Skeletal muscle tissue (tissue), 3 donors: ENCODE measurements at regions not wholly inside any gene's neighbourhood (a gene's known extent, or its start where the extent isn't known, plus 50 kb on each side); places are given as distances from the start of the nearest gene placed in this dataset.
"Not testable (repeated sequence)": the region's sequence is repeated elsewhere in the genome, so short reads cannot be mapped to it uniquely, and the experiment has no call there.

ENCODE experiments used
- H3K27ac ChIP-seq: one replicate; pipeline ENCODE4 v1.7.0; 2013; ENCODE audit warnings: mild to moderate bottlenecking, low read depth, low read length, inconsistent platforms
- H3K27me3 ChIP-seq, 3 donors: one replicate each; pipeline ENCODE4 v1.7.0; 2013; ENCODE audit warnings: low read length in 3 of 3; ENCODE audit not compliant: control insufficient read depth in 3 of 3, insufficient read depth in 3 of 3
- H3K36me3 ChIP-seq, 3 donors: one replicate each; pipeline ENCODE4 v1.7.0; 2013; ENCODE audit warnings: low read length in 3 of 3; ENCODE audit not compliant: control insufficient read depth in 3 of 3, insufficient read depth in 3 of 3
- H3K4me1 ChIP-seq, 3 donors: one replicate each; pipeline ENCODE4 v1.7.0; 2013; ENCODE audit warnings: low read length in 3 of 3, mild to moderate bottlenecking in 3 of 3; ENCODE audit not compliant: control insufficient read depth in 3 of 3, insufficient read depth in 3 of 3
- H3K4me3 ChIP-seq, 3 donors: one replicate each; pipeline ENCODE4 v1.7.0; 2013; ENCODE audit warnings: low read length in 3 of 3
- H3K9ac ChIP-seq, 3 donors: one replicate each; pipeline ENCODE4 v1.7.0; 2013; ENCODE audit warnings: low read length in 3 of 3, mild to moderate bottlenecking in 3 of 3, moderate library complexity in 2 of 3, low read depth in 1 of 3
- H3K9me3 ChIP-seq, 3 donors: one replicate each; pipeline ENCODE4 v1.7.0; 2013; ENCODE audit warnings: low read length in 3 of 3; ENCODE audit not compliant: control insufficient read depth in 3 of 3
- donor health status: Osteomylitis.

DNA sequence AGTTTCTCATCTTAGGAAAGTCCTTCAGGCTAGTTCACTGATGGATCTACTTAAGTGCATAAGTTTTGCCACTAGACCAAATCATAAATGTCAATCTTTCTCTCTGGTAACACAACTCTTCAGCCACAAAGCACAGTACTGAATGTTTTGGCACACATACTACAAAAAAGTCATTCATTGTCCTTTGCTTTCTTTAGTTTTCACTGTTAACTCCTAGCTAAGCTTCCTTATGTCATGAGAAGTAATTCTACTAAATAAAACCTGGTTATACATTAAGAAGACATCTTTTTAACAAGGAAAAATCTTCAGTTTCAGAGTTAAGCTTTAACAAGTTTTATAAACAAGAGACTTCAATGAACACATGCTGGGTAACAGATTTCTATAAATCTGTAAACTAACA lies 379.2 kb upstream of the NFIA start:
- no peaks in the 10 kb centered on the region for H3K27me3 ChIP-seq
- H3K36me3 ChIP-seq = no peaks in the 10 kb centered on the region
- no peak overlapping the region for H3K4me3 ChIP-seq
- no peak overlapping the region for H3K27ac ChIP-seq
- no peaks in the 10 kb centered on the region for H3K9me3 ChIP-seq
- no peaks in the 10 kb centered on the region for H3K4me1 ChIP-seq
- no peak overlapping the region for H3K9ac ChIP-seq

DNA sequence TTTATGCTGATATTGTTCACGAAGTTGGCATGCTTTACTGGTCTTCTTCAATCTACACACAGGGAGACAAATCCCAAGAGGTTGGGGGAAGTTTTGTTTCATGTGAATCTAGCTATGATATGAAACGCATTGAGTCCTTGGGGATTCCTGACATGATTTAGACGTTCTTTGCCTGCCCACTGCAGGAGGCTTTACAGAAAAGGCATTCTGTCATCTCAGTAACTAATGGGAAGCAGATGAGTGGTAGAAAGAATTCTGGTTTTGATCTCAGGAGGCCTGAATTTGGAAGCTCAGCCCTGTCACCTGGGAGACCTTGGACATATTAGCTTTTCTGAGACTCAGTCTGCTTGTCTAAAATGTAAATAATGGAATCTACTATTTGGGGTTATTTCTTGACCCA lies 383.0 kb upstream of the NFIA start:
- Histone ChIP-seq H3K36me3 (no peaks in the 10 kb centered on the region), H3K9me3 (no peaks in the 10 kb centered on the region), H3K27ac (no peak overlapping the region), H3K4me3 (no peak overlapping the region), H3K27me3 (no peaks in the 10 kb centered on the region), H3K9ac (no peak overlapping the region), H3K4me1 (no peaks in the 10 kb centered on the region)

DNA sequence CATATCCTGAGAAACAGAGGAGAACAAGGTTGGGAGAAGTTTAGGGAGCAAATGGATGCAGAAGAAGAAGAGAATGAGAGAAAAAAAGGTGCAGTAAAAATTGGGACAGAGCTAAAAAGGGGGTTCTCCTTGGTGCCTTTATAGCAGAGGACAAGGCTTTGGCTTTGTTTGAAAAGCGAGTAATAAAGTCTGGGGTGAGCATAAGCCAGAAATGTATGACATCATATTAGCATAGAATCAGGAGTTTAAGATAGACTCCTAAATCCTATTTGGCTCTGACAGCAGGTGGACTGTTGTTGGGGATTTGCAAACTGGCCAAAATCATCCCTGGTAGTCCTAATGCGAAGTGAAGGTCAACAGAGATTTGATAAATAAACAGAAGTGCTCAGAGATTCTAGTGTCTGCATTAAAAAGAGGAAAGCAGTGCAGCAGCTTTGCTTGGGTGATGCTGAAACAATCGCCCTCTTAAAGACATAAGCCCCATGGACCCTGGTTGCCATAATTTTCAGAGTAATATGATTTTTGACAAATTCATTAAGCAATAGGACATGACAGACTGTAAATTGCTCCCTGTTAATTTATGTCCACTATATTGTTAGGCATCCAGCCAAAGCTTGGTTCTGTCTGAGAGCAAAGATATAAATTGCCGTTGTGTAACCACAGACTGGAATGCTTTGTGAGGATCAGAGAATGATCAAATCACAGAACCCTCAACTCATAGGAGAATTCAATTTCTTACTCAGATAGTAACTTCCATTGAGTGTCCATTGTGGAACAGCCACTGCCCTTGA lies 385.0 kb upstream of the NFIA start:
- H3K36me3 ChIP-seq = no peaks in the 10 kb centered on the region
- no peaks in the 10 kb centered on the region for H3K9me3 ChIP-seq
- no peak overlapping the region for H3K4me3 ChIP-seq
- H3K4me1 ChIP-seq = no peaks in the 10 kb centered on the region
- no peaks in the 10 kb centered on the region for H3K27me3 ChIP-seq
- H3K27ac ChIP-seq = no peak overlapping the region
- no peak overlapping the region for H3K9ac ChIP-seq

DNA sequence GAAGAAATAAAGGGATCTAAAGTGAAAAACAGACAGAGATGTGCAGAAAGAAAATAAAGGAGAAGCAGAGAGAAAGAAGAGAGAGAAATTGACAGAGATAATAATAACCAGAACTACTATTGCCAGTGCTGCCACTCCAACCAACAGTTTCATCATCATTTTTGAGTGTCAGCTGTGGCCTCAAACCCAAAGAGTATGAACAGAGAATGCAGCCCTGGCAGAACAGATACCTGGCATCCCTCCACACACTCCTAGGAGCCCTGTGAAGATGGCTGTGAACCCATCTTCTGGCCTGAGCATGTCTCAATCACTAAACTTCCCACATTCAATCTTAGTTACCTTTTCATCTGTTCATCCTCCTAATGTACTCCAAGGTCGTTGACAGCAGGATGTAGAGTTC lies 385.8 kb upstream of the NFIA start:
- Histone ChIP-seq H3K4me3 (no peak overlapping the region), H3K27ac (no peak overlapping the region), H3K36me3 (no peaks in the 10 kb centered on the region), H3K9me3 (peaks cover 0 to 2% (median 0%) of the 10 kb centered on the region in 3 donors), H3K9ac (no peak overlapping the region), H3K4me1 (no peaks in the 10 kb centered on the region), H3K27me3 (no peaks in the 10 kb centered on the region)

DNA sequence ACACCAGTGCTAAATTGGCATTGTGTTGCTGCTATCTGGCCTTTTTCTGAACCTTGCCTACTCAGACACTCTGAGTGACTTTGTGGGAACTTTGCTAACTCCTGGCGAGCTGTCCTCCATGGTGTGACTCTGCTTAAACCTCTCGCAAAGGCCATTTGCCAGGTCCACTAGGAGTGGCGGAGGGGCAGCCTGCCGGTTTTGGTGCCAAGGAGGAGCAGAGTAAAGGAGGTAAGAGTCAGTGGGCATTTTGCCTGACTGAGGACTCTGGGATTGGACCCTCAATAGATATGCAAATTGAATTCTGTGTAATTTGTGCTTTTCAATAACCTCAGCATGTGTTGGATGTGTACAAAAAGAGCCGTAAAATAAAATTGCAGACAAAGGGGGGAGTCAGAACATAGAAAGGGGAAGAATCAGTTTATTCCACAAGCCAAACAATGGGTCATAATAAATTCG lies 386.6 kb upstream of the NFIA start:
- H3K4me3 ChIP-seq = no peak overlapping the region
- no peaks in the 10 kb centered on the region for H3K4me1 ChIP-seq
- no peak overlapping the region for H3K9ac ChIP-seq
- peaks cover 0 to 2% (median 0%) of the 10 kb centered on the region in 3 donors for H3K9me3 ChIP-seq
- no peak overlapping the region for H3K27ac ChIP-seq
- no peaks in the 10 kb centered on the region for H3K36me3 ChIP-seq
- H3K27me3 ChIP-seq = no peaks in the 10 kb centered on the region

DNA sequence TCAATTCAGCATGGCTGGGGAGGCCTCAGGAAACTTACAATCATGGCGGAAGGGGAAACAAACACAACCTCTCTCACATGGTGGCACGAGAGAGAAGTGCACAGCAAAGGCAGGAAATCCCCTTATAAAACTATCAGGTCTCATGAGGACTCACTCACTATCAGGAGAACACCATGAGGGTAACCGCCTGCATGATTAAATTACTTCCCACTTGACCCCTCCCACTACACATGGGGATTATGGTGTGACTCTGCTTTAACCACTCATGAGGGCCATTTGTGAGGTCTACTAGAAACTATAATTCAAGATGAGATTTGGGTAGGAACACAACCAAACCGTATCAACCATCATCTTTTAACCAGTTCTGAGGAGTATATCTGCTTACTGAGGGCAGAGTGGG lies 387.4 kb upstream of the NFIA start:
- Histone ChIP-seq H3K4me1 (no peaks in the 10 kb centered on the region), H3K27me3 (no peaks in the 10 kb centered on the region), H3K9me3 (peaks cover 0 to 2% (median 0%) of the 10 kb centered on the region in 3 donors), H3K9ac (no peak overlapping the region), H3K4me3 (no peak overlapping the region), H3K36me3 (no peaks in the 10 kb centered on the region), H3K27ac (no peak overlapping the region)

DNA sequence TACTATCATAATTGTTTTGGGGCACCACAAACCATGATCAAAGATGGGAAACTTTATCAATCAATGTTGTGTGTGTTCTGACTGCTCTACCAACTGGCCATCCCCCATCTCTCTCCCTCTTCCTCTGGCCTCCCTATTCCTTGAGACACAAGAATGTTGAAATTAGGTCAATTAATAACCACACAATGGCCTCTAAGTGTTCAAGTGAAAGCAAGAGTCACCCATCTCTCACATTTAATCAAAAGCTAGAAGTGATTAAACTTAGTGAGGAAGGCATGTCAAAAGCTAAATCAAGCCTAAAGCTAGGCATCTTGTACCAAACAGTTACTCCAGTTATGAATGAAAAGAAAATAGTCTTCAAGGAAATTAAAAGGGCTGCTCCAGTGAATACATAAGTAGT lies 390.3 kb upstream of the NFIA start:
- Histone ChIP-seq H3K27me3 (no peaks in the 10 kb centered on the region), H3K4me3 (no peak overlapping the region), H3K36me3 (no peaks in the 10 kb centered on the region), H3K4me1 (no peaks in the 10 kb centered on the region), H3K27ac (no peak overlapping the region), H3K9ac (no peak overlapping the region), H3K9me3 (peaks cover 0 to 2% (median 0%) of the 10 kb centered on the region in 3 donors)

DNA sequence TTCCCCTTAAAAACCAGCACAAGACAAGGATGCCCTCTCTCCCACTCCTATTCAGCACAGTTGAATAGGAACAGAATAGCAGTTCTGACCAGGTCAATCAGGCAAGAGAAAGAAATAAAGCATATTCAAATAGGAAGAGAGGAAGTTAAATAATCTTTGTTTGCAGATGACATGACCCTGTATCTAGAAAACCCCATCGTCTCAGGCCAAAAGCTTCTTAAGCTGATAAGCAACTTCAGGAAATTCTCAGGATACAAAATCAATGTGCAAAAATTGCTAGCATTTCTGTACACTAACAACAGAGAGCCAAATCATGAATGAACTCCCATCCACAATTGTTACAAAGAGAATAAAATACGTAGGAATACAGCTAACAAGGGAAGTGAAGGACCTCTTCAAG lies 394.1 kb upstream of the NFIA start:
- H3K4me1 ChIP-seq, H3K27ac ChIP-seq, H3K36me3 ChIP-seq, H3K27me3 ChIP-seq, H3K9ac ChIP-seq, H3K9me3 ChIP-seq, H3K4me3 ChIP-seq: not testable (repeated sequence)

DNA sequence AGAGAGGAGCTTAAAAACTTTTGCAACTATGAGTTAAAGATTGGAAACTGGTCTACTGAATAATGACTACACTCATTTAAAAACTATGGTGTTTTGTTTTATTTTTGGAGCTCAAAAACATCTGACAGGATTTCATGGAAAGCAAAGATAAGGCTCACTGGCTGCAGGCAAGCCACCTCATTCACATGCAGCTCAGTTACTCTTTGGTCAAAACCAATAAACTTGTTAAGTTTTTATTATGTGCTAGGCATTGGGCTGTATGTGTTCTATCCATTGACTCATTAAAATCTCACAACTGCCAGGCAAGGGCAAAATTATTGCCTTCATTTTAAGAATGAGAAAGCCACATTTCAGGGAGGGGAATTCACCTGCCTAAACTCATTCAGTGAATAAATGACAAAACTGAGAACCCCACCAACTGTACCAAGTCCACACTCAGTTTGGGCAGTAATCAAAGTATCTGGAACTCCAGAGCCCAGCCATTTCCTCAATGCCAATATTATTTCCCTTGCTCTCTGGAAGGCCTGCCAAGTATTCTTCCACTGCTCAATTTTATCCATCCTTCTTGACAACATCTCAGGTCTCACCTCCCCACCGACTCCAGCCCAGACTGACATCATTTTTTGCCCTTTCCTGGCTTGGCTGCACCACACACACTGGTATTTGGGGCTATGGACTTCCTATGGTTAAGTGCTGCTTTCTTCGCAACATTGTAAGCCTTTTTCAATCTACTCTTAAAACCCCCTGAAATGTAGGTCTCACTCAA lies 401.1 kb upstream of the NFIA start:
- no peak overlapping the region for H3K9ac ChIP-seq
- H3K9me3 ChIP-seq = no peaks in the 10 kb centered on the region
- H3K4me3 ChIP-seq = no peak overlapping the region
- H3K4me1 ChIP-seq = no peaks in the 10 kb centered on the region
- H3K36me3 ChIP-seq = no peaks in the 10 kb centered on the region
- no peak overlapping the region for H3K27ac ChIP-seq
- no peaks in the 10 kb centered on the region for H3K27me3 ChIP-seq
